LNCaP clone FGC (cell line): ENCODE measurements at regions not wholly inside any gene's neighbourhood (a gene's known extent, or its start where the extent isn't known, plus 50 kb on each side); places are given as distances from the start of the nearest gene placed in this dataset.

Experiments
- DNase-seq: peaks from one replicate; pipeline ENCODE4 v3.0.0-alpha.2; 2011; ENCODE audit warnings: low read depth
- H3K4me3 ChIP-seq: 2 replicates; pipeline ENCODE4 v1.5.1; 2011; ENCODE audit warnings: mild to moderate bottlenecking, low read depth, low read length, control low read depth
- TF ChIP-seq, protein P1 (sequence below): IDR thresholded peaks from 2 replicates; pipeline ENCODE4 v1.5.1; 2012; ENCODE audit warnings: mild to moderate bottlenecking; ENCODE audit not compliant: control insufficient read depth, insufficient read depth; ENCODE audit errors: extremely low read depth

DNA sequence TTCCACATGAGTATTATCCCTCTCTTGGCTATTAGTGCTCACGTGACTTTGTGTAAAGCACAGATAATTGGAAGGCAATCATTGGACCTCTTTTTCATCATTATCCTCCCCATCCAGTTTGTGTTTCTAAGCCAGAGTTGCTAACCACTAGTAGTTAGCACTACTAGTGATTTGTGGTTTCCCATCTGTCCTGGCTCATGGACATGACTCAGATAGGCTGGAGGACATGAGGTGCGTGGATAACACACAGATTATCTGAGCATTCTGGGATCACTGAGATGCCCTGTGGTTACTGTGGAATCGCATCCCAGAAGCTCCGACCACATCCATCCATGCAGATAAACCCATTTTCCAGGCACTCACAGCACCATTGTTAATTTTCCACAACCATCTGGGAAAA lies 123.8 kb upstream of the NAA20 start:
- TF ChIP-seq, protein P1, sequence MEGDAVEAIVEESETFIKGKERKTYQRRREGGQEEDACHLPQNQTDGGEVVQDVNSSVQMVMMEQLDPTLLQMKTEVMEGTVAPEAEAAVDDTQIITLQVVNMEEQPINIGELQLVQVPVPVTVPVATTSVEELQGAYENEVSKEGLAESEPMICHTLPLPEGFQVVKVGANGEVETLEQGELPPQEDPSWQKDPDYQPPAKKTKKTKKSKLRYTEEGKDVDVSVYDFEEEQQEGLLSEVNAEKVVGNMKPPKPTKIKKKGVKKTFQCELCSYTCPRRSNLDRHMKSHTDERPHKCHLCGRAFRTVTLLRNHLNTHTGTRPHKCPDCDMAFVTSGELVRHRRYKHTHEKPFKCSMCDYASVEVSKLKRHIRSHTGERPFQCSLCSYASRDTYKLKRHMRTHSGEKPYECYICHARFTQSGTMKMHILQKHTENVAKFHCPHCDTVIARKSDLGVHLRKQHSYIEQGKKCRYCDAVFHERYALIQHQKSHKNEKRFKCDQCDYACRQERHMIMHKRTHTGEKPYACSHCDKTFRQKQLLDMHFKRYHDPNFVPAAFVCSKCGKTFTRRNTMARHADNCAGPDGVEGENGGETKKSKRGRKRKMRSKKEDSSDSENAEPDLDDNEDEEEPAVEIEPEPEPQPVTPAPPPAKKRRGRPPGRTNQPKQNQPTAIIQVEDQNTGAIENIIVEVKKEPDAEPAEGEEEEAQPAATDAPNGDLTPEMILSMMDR: no peak
- no peak for DNase-seq

DNA sequence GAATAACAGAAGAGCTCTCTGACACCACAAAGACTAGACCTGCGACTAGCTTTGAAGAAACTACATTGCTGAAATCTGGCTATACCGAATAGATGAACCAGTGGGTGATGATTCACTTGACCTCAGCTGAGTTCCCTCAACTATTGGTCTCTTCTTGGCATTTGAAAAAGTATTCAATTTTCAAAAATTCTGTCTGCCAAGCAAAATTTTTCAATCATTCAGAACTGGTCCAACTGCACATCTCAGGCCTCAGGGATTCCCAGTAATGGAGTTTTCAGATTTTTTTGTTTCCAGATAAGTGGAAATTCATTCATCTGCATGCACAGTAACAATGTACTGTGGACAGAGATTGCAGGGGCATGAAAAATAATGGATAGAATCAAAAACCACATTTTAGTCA lies 121.4 kb upstream of the NAA20 start:
- no peak for DNase-seq
- TF ChIP-seq, protein P1: no peak
- H3K4me3 ChIP-seq: no peak overlapping the region

More for the DNA sequence above, 123.8 kb upstream of the NAA20 start:
- H3K4me3 ChIP-seq: no peak overlapping the region

DNA sequence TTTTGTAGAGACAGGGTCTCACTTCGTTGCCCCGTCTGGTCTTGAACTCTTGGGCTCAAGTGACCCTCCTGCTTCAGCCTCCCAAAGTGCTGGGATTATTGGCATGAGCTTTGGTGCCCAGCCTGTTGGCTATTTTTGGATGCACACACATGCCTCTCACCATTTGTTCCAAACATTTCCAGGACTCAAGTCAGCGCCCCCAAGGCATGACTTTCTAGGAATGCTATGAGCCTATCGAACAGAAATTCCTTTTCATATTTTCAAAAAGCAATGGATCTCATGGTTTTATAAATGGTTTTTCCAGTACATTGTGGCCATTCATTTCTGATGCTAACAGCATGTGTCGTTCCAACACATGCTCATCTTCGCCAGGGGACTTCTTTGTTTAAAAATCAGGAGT lies 119.3 kb upstream of the NAA20 start:
- TF ChIP-seq, protein P1: no peak
- DNase-seq: no peak
- H3K4me3 ChIP-seq: no peak overlapping the region

DNA sequence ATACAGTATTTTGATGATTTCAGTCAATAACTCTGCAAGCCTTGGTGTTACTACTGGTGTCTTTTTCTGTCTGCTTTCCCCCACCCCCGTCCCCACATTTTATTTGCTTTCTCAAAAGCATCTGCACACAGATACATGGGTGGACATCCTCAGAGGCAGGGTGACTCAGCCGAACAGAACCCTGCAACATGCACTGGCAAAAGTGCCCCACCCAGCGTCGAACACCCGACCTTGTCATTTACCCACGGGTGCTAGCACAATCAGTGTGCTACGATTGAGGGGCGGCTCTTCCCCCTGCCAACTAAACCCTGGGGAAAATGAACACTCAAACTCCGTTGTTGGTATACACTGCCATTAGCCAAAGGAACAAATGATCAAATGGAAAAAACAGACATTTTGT lies 115.9 kb upstream of the NAA20 start:
- no peak overlapping the region for H3K4me3 ChIP-seq
- TF ChIP-seq, protein P1: no peak
- DNase-seq: no peak

DNA sequence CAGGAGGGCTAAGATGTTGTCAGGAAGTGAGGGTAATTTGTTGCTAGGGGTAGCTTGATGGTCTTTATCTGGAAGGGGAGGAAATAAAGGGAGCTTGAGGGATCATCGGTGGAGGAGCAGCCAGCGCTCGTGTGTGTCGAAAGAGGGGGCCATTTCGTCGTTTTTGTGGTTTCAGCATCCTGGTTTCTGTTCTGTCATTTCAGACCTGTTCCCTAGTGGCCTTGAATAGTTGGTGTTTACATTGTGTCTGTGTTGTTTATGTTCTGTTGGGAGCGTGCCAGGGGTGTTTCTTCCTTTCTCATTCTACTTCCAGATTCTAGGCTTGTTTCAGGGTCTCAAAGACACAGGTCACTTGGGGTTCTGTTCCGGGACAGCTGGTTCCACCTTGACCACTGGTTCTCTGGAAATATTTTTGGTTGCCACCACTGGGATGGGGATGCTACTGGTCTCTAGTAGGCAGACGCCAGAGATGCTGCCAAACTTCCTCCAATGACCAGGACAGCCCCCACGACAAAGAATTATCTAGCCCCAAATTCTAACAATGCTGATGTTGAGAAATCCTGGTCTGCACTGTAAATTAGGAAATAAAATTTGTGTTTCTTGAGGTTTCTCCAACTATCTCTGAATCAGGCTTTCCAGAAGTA lies 113.9 kb upstream of the NAA20 start:
- TF ChIP-seq, protein P1: peak; percentile 41
- H3K4me3 ChIP-seq: no peak overlapping the region
- peak; percentile 34 for DNase-seq

DNA sequence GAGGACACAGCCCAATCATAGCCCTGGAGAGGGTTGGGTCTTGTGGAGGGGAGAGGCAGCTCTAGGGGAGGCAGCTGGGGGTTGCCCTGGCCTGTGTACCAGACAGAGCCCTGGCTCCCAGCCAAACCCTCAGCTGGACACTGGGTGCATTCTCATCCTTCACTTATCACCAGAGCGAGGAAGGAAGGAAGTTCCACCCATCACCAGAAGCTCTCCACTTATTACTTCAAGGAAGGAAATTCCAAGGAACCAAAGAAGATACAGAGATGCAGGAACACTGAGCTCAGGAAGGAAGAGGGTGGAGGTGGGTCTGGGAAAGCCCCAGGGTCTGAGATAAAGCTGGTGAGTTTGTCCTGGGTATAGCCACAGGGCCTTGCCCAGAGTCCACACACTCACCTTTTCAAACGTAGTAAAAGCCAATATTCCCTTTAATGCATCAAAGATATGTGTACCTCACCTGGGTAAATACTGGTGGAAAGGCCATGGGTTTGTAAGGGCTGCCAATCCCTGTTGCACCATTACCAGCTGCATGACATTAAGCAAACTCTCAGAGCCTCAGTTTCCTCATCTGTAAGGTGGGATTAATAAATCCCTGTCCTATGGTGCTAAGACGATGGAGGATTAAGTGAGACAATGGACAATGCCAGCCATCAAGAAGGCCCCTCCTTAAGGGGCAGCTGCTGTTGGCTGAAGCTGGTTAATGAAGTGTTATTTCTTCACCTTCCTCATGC lies 109.7 kb upstream of the NAA20 start:
- TF ChIP-seq, protein P1: no peak
- H3K4me3 ChIP-seq: no peak overlapping the region
- DNase-seq: no peak
